ENCODE measurements at regions not wholly inside any gene's neighbourhood (a gene's known extent, or its start where the extent isn't known, plus 50 kb on each side); places are given as distances from the start of the nearest gene placed in this dataset.

DNA sequence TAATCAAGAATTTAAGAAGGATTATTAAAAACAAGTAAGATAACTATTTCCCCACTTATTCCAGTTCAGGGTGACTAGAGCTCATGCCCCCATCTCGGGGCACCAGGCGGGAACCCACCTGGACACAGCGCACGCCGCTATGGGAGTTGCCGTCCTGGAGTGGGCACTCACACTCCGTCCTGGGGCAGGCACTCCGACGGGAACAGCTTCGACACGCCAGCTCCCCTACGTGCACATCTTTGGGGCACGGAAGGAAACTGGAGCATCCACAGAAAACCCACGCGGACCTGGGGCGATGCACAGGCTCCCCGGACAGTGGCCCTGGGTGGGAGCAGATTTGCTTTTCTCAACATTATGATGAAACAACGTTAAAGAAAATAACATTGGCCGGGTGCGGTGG lies 52.0 kb upstream of the GATA5 start:
- H3K4me3 ChIP-seq (ENCODE audit: low read depth, low read length): no peak overlapping the region
- DNase-seq: no peak
- H3K4me1 ChIP-seq: no peaks in the 10 kb centered on the region
- H3K27me3 ChIP-seq: no peaks in the 10 kb centered on the region
- no peaks in the 10 kb centered on the region for H3K9me3 ChIP-seq
- TF ChIP-seq, protein P1, sequence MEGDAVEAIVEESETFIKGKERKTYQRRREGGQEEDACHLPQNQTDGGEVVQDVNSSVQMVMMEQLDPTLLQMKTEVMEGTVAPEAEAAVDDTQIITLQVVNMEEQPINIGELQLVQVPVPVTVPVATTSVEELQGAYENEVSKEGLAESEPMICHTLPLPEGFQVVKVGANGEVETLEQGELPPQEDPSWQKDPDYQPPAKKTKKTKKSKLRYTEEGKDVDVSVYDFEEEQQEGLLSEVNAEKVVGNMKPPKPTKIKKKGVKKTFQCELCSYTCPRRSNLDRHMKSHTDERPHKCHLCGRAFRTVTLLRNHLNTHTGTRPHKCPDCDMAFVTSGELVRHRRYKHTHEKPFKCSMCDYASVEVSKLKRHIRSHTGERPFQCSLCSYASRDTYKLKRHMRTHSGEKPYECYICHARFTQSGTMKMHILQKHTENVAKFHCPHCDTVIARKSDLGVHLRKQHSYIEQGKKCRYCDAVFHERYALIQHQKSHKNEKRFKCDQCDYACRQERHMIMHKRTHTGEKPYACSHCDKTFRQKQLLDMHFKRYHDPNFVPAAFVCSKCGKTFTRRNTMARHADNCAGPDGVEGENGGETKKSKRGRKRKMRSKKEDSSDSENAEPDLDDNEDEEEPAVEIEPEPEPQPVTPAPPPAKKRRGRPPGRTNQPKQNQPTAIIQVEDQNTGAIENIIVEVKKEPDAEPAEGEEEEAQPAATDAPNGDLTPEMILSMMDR (IDR thresholded peaks at IDR 0.05; ENCODE audit: low read depth, low read length): no peak
- no peaks in the 10 kb centered on the region for H3K36me3 ChIP-seq

DNA sequence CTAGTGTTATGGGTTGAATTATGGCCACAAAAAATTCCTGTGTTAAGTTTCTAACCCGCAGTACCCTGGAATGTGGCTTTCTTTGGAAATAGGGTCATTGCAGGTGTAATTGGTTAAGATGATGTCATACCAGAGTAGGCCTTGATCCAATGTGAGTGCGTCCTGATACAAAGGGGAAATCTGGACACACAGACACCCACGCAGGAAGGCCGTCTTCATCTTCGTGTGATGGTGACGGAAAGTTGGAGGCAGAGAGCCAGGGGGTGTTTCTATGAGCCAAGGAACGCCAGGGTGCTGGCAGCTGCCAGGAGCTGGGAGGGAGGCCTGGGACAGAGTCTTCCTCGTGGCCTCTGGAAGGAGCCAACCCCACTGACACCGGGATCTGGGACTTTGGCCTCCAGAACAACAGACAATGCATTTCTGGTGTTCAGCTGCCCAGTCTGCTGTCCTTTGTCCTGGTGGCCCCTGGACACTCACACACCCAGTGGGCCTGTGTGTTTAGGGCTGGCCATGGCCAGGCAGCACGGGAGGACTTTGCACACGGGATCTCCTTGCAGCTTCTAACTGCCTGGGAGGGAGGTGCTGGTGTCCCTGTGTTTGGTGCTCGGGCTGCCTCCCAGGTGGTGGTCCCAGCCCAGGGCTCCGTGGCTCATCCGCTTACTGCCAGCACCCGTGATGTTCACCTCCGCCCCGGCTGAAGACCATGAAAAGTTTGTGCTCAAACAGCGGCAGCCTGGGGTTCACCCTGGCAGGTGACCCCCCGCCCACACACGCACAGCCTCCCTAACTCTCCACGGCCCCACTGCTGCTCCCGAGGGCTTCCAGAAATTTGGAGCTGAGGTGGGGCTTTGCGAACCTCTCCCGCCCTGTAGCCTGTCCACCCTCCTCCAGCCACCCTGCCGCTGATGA lies 53.4 kb upstream of the GATA5 start:
- Histone ChIP-seq H3K9me3 (no peaks in the 10 kb centered on the region), H3K36me3 (no peaks in the 10 kb centered on the region), H3K4me1 (no peaks in the 10 kb centered on the region), H3K4me3 (ENCODE audit: low read depth, low read length) (no peak overlapping the region), H3K27me3 (no peaks in the 10 kb centered on the region)
- no peak for DNase-seq
- TF ChIP-seq, protein P1 (IDR thresholded peaks at IDR 0.05; ENCODE audit: low read depth, low read length): no peak

DNA sequence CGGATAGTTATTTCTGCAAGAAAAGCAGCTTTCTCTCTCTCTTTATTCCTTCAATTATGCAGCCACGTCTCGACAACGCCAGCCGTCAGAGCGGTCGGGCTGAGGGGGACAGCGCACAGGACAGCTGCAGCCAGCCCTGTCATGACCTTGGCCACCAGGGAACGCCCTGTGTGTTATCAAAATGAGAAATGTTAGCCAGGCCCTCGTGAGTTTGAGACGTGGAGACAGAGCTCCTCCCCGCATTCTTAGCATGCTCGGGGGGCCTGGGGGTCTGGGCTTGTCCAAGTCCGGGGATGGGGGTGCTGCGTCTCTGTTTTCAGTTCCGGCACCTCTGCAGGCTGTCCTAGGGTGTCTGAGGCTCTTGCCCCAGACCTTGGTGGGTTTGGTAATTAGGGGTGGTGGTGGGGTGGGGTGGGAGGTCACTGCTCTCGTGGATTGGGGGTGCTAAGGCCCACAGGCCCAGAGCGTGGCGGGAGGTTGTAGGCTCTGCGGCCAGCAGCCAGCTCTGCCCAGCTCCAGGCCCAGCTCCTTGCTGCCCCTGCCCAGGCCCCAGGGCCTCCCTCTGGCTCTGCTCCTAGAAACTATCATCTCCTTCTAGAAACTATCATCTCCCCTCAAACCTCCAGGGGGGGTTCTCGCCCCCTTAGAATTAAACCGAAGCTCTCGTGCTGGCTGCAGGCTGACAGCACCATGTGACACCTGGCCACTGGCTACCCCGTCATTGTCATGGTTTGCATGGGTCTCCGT lies 54.3 kb upstream of the GATA5 start:
- Histone ChIP-seq H3K36me3 (no peaks in the 10 kb centered on the region), H3K4me1 (no peaks in the 10 kb centered on the region), H3K27me3 (no peaks in the 10 kb centered on the region), H3K4me3 (ENCODE audit: low read depth, low read length) (no peak overlapping the region), H3K9me3 (no peaks in the 10 kb centered on the region)
- TF ChIP-seq, protein P1 (IDR thresholded peaks at IDR 0.05; ENCODE audit: low read depth, low read length): no peak
- no peak for DNase-seq

DNA sequence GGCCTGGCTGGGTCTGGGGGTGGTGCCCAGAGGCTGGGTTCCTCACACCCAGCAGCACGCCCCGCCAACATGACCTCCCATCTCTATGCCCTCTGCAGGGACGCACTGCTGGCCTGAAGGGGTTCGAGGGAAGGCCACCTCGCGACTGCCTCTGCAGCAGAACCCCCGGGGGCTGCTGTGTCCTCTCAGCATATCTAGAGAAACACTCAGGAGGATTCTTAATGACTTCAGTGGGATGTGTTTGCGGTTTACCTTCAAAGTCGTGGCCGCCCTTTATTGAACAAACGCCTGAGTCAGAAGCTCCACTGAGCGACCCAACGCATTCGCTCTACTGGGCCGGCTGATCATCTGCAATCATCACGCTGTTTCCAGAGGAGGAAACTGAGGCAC lies 54.8 kb upstream of the GATA5 start:
- Histone ChIP-seq H3K4me3 (ENCODE audit: low read depth, low read length) (no peak overlapping the region), H3K36me3 (no peaks in the 10 kb centered on the region), H3K4me1 (no peaks in the 10 kb centered on the region), H3K27me3 (no peaks in the 10 kb centered on the region), H3K9me3 (no peaks in the 10 kb centered on the region)
- TF ChIP-seq, protein P1 (IDR thresholded peaks at IDR 0.05; ENCODE audit: low read depth, low read length): no peak
- no peak for DNase-seq

DNA sequence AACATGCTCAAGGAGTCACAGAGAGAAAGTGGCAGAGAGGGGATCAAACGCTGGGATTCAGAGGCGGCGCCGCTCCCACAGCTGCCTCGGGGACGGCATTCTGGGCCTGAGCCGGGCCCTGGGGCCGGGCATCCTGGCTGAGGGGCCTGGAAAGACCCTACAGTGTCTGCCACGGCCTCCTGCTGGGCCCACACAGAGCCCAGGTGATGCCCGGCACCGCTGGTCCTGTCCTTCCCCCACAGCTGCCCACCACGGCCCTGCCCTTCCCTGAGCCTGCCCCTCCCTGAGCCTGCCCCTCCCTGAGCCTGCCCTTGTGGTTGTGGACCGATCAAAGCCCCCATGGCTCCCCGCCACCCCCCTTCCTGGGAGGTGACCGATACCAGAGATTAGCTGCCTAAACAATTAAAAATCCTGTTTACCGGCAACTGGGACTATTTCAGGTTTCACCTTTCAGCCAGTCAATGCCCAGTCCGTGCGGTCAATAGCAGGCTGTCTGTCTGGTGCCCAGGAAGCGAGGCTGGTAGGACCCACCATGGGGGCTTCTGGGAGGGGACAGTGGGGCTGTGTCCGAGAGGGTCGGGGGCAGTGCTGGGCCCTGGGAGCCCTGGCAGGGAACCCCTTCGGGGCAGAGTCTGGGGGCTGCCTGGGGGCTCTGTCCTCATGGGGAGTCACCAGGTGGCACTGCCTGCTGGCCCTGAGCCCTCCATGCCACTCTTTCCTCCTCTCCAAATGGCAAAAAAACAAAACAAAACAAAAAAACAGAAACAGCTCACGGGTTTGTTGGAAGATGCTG lies 55.4 kb upstream of the GATA5 start:
- TF ChIP-seq, protein P1 (IDR thresholded peaks at IDR 0.05; ENCODE audit: low read depth, low read length): no peak
- H3K9me3 ChIP-seq: no peaks in the 10 kb centered on the region
- no peak for DNase-seq
- H3K36me3 ChIP-seq: no peaks in the 10 kb centered on the region
- no peak overlapping the region for H3K4me3 ChIP-seq (ENCODE audit: low read depth, low read length)
- H3K4me1 ChIP-seq: no peaks in the 10 kb centered on the region
- no peaks in the 10 kb centered on the region for H3K27me3 ChIP-seq

All from BE2C (cell line).